Neutrophil (primary cell): ENCODE measurements at regions not wholly inside any gene's neighbourhood (a gene's known extent, or its start where the extent isn't known, plus 50 kb on each side); places are given as distances from the start of the nearest gene placed in this dataset.

Experiments used
- H3K27ac ChIP-seq: fragments of 200-600 bp; sonication (generic); 2 replicates; pipeline ENCODE4 v1.5.1; 2016; ENCODE audit warnings: mild to moderate bottlenecking, moderate library complexity
- H3K27me3 ChIP-seq: fragments of 200-600 bp; sonication (generic); 2 replicates; pipeline ENCODE4 v1.6.0; 2016; ENCODE audit warnings: mild to moderate bottlenecking
- H3K36me3 ChIP-seq: fragments of 200-600 bp; sonication (generic); 2 replicates; pipeline ENCODE4 v1.5.1; 2017
- H3K4me1 ChIP-seq, 2 experiments: fragments of 200-600 bp in 1 of 2; sonication (generic) in 1 of 2; 1 replicate in 1 of 2; 2 replicates in 1 of 2; pipeline versions ENCODE4 v1.5.1 to v1.6.1; 2013 to 2016; ENCODE audit warnings: low read depth in 1 of 2, low read length in 1 of 2, mild to moderate bottlenecking in 1 of 2, moderate library complexity in 1 of 2; ENCODE audit not compliant: control insufficient read depth in 1 of 2, insufficient read depth in 1 of 2
- H3K4me3 ChIP-seq, 2 experiments: fragments of 200-600 bp in 1 of 2; sonication (generic) in 1 of 2; 1 replicate in 1 of 2; 2 replicates in 1 of 2; pipeline ENCODE4 v1.5.1; 2013 to 2016; ENCODE audit warnings: low read depth in 1 of 2, low read length in 1 of 2, mild to moderate bottlenecking in 1 of 2, moderate library complexity in 1 of 2
- H3K9me3 ChIP-seq: fragments of 200-600 bp; sonication (generic); 2 replicates; pipeline ENCODE4 v1.5.1; 2016
- CTCF ChIP-seq: fragments of 200-600 bp; sonication (generic); IDR thresholded peaks from 2 replicates; pipeline ENCODE4 v1.5.1; 2016; ENCODE audit warnings: antibody characterized with exemption

- no peak for TF ChIP-seq CTCF
- H3K36me3 ChIP-seq = no peaks in the 10 kb centered on the region
- H3K9me3 ChIP-seq = no peaks in the 10 kb centered on the region
- no peak overlapping the region for H3K4me3 ChIP-seq
- no peaks in the 10 kb centered on the region for H3K4me1 ChIP-seq
- no peak overlapping the region for H3K27ac ChIP-seq
- H3K27me3 ChIP-seq = no peaks in the 10 kb centered on the region
Observed at GRCh38 chr2:158905341-158905740, 63.1 kb upstream of the TANC1 start.

DNA sequence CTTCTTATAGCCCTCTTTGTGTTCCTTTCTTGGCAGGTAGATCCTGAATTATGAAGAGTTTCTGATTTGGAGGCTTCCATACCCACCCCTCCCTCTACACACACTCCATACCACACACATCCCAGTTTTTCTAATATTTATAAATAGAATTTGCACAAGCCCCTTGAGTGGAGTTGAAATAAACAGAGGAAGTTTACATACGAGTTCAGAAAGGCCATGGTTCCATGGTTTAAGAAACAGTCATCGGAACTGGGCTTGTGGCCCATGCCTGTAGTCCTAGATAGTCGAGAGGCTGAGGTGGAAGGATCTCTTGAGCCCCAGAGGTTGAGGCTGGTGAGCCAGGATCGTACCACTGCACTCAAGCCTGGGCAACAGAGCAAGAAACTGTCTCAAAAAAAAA lies 62.7 kb upstream of the TANC1 start:
- no peaks in the 10 kb centered on the region for H3K4me1 ChIP-seq
- no peaks in the 10 kb centered on the region for H3K27me3 ChIP-seq
- TF ChIP-seq CTCF = no peak
- H3K36me3 ChIP-seq = no peaks in the 10 kb centered on the region
- no peak overlapping the region for H3K4me3 ChIP-seq
- H3K9me3 ChIP-seq = no peaks in the 10 kb centered on the region
- no peak overlapping the region for H3K27ac ChIP-seq

- no peak overlapping the region for H3K27ac ChIP-seq
- TF ChIP-seq CTCF = no peak
- H3K4me3 ChIP-seq = no peak overlapping the region
- H3K9me3 ChIP-seq = no peaks in the 10 kb centered on the region
- H3K27me3 ChIP-seq = no peaks in the 10 kb centered on the region
- H3K36me3 ChIP-seq = no peaks in the 10 kb centered on the region
- H3K4me1 ChIP-seq = peaks cover 14 to 17% of the 10 kb centered on the region in 2 experiments
Observed at GRCh38 chr2:158907926-158908456, 60.4 kb upstream of the TANC1 start.

DNA sequence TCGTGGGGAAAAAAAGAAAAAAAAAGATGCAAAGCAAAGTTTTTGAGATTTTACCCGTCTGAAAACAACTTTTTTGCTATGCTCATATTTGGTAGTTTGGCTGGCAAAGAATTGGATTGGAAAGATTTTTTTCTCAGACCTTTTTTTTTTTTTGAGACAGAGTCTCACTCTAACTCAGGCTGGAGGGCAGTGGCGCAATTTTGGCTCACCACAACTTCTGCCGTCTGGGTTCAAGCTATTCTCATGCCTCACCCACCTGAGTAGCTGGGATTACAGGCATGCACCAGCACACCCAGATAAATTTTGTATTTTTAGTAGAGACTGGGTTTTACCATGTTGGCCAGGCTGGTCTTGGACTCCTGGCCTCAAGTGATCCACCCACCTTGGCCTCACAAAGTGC lies 56.3 kb upstream of the TANC1 start:
- no peak overlapping the region for H3K4me3 ChIP-seq
- no peak for TF ChIP-seq CTCF

DNA sequence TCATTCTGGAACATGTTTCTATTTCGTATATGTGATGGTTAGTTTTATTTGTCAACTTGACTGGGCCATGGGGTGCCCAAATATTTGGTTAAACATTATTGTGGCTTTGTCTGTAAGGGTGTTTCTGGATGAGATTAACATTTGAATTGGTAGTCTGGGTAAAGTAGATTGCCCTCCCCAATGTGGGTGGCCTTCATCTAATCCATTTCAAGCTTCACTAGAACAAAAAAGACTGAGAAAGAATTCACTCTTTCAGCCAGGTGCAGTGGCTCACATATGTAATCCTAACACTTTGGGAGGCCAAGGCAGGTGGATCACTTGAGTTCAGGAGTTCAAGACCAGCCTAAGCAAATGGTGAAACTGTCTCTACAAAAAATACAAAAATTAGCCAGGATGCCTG lies 55.7 kb upstream of the TANC1 start:
- H3K4me1 ChIP-seq = peaks cover 14 to 17% of the 10 kb centered on the region in 2 experiments
- TF ChIP-seq CTCF = no peak
- no peaks in the 10 kb centered on the region for H3K9me3 ChIP-seq
- no peaks in the 10 kb centered on the region for H3K27me3 ChIP-seq
- H3K4me3 ChIP-seq = no peak overlapping the region
- H3K27ac ChIP-seq = no peak overlapping the region
- no peaks in the 10 kb centered on the region for H3K36me3 ChIP-seq

More for the DNA sequence above, 56.3 kb upstream of the TANC1 start:
- H3K9me3 ChIP-seq = no peaks in the 10 kb centered on the region
- peaks cover 14 to 17% of the 10 kb centered on the region in 2 experiments for H3K4me1 ChIP-seq
- H3K36me3 ChIP-seq = no peaks in the 10 kb centered on the region
- H3K27ac ChIP-seq = peak overlapping the region; percentile 32
- no peaks in the 10 kb centered on the region for H3K27me3 ChIP-seq

DNA sequence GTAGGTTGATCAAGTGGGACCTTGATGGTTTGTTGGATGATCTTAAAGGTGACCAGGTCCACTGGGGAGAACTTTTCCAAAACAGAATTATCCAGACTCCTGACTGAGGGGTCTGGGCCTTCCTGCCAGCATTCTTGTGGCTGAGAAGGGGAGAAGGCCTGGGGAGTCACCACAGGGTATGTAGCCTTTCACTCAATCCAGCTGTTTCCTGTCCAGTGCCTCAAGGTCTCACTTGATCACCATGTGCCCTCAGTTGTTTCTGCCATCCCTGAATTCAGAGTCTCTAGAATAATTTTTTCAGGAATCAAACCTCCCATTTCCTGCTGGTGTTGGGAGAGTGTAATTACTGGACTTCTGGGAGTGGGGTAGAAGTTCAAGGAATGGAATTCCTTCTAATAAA lies 54.4 kb upstream of the TANC1 start:
- Histone ChIP-seq H3K36me3 (no peaks in the 10 kb centered on the region), H3K4me3 (no peak overlapping the region), H3K4me1 (peaks cover 14 to 17% of the 10 kb centered on the region in 2 experiments), H3K27me3 (no peaks in the 10 kb centered on the region), H3K27ac (no peak overlapping the region), H3K9me3 (no peaks in the 10 kb centered on the region)
- no peak for TF ChIP-seq CTCF
